Activated CD8-positive, alpha-beta memory T cell treated with anti-CD3 and anti-CD28 coated beads, Interleukin-2, amount 50 U/mL, for 24 hours (primary cell): ENCODE measurements at regions not wholly inside any gene's neighbourhood (a gene's known extent, or its start where the extent isn't known, plus 50 kb on each side); places are given as distances from the start of the nearest gene placed in this dataset.

Experiments
- DNase-seq: peaks from one replicate; pipeline ENCODE4 v3.0.0-alpha.2; 2020; ENCODE audit errors: extremely low read depth

DNA sequence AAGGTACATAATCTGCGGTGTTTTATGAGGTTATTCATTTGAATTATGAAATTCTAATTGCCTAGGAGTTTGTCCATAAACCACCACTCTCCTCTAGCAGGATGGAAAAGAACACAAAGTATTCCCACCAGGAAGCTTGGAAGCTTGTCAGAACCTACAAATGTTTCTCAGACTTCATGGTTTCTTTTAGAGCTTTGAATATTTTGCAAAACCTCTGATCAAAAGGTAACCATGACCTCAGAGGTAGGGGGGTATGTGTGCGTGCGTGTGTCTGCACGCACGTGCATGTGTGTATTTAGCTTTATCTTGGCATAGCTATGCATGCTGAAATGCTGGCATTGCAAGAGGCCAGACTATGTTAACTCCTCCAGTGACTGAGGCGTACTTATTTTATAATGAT, 847.0 kb downstream of the TLE1 start:
- no peak for DNase-seq

DNA sequence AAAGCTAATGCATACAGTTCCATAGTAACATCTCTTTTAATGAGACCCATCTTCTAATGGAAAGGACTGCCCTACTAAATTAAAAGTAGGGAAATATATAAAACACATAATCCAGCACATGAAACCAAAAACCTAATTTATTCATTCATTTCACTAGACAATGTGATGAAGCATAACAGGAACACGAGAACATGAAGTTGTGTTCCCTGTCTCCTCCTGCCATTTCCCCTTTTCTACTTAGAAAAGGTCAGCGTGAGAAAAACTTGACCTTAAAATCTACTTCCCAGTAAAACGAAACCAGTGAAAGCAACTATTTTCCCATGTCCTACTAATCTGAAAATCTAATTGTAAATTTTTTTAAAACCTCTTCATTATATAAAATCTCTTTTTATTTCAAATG, 847.5 kb downstream of the TLE1 start:
- DNase-seq: no peak

DNA sequence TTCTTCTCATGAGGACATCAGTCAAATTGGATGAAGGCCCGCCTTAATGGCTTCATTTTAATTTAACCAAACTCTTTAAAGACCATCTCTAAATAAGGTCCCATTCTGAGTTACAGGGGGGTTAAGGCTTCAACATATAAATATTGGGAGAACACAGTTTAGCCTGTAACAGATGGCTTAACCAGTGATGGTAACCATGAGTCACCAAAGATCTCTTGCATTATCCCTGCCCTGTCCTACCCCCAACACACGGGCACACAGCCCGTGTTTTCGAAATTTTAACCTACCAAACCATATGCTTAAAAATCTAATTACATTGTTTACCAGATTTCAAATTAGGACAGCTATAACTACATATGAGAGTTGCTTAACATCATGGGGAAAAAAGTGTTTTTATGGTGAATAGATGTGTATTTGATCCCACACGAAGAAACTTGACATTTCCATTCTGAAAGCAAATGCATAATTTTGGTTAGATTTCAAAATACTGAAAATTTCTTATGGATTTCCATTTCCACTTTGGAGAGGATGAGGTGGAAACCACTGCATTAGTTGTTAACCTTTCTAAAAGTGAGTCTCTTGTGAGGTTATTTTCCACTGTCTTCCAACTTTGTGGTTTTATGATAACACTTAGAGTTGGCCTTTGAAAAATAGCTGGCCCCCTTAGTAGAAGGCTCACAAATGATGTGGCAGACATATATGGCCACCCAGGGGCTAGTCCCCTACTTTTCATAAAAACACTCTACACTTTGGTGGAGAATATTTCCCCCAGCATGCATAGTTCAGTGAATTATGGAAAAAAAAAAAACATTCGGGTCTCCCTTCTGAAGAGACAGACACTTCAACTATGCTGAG, 849.3 kb downstream of the TLE1 start:
- no peak for DNase-seq

DNA sequence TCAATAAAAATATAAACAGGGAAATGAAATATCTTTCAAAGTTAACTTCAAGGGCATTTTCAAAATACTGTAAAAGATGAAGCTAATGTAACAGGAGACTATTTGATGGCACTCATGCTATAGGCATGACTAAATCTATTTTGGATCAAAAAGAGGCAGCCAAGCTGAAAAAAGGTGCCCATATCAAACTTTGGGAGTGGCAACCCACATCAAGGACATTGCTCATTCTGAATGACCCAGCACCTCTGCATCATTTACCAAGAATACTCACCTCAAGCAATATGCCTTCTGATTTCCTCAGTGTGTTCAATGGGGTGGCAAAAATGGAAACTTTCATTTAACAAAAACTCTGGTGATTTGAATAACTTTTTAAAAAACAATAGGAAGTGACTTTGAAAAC, 853.3 kb downstream of the TLE1 start:
- no peak for DNase-seq

DNA sequence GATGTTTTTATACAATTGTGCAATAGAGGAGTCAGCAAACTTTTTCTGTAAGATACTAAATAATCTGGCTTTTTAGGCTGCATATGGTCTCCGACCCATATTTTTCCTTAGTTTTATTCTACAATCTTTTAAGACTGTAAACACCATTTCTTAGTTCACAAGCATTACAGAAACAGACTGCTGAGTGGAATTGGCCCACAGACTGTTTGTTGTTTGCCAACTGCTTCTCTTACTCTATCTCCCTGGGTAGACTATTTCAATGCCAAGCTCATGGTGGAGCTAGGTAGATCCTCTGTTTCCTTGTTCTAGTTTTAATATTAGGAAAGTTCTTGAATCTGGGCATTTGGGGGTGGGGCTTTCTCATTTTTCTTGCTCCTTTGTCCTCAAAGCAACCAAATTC, 857.6 kb downstream of the TLE1 start:
- no peak for DNase-seq

DNA sequence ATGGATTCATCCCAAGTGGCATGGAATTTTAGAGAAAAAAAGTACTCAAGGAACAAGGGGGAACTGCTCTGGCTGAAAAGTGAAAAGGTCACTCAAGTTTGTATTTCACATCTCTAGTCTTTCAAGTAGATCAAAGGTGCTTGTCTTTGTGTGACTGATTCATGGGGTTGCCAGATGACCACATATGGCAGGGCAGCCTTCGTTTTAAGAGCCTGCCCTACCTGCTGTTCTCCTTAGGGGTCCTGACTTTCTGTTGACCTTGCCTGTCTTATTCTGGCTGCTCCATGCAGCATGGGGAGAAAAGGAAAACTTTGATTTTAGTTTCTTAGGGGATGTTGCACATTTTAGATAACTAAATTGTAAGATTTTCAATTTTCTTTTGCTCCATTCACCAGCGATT, 877.7 kb downstream of the TLE1 start:
- DNase-seq: no peak

DNA sequence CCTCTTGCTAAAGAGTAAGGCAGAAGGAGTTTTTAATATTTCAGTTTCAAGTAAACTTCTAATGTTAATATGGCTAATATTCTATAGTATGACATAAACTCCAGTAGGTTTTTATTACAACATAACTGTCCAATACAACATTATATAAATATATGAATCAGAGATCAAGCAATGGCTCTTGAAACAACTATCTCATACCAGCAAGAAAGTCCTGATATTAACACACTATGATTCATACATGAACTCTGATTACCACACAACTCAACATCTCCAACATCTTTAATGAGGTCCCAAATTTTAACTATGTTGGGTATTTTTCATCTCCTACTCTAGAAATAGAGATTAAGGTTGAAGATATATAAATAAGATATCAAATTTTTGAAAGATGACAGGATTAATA, 878.3 kb downstream of the TLE1 start:
- no peak for DNase-seq

DNA sequence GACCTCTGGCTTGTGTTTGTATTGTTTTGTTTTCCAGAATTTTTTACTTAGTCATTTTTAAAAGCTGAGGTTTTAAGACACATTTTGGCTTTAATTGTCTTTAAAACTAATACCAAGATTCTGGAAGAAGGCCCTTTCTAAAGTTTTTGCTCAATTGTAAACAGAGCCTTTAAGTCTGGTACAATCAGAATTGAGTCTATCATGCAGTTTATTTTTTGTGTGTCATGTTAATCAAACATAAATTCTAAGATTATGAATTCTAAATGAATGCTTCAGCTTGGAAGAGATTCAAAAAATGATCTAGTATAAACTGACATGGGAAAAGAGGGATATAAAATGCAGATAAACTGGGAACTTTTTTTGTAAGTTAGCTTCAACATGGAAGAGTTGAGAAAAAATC, 882.7 kb downstream of the TLE1 start:
- DNase-seq: no peak

DNA sequence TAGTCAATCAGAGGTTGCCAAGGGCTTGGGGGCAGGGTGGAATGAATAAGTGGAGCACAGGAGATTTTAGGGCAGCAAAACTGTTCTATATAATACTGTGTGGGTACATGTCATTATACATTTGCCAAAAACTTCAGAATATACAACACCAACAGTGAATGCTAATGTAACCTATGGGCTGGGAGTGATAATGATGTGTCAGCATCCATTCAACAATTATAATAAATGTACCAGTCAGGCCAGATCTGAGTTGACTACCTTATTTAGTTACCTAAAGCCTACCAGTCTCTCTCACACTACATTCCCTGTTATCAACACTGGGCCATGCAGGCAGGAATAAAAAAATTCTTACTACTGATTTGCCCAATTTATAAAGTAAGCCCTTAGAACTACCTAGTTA, 884.5 kb downstream of the TLE1 start:
- DNase-seq: no peak

DNA sequence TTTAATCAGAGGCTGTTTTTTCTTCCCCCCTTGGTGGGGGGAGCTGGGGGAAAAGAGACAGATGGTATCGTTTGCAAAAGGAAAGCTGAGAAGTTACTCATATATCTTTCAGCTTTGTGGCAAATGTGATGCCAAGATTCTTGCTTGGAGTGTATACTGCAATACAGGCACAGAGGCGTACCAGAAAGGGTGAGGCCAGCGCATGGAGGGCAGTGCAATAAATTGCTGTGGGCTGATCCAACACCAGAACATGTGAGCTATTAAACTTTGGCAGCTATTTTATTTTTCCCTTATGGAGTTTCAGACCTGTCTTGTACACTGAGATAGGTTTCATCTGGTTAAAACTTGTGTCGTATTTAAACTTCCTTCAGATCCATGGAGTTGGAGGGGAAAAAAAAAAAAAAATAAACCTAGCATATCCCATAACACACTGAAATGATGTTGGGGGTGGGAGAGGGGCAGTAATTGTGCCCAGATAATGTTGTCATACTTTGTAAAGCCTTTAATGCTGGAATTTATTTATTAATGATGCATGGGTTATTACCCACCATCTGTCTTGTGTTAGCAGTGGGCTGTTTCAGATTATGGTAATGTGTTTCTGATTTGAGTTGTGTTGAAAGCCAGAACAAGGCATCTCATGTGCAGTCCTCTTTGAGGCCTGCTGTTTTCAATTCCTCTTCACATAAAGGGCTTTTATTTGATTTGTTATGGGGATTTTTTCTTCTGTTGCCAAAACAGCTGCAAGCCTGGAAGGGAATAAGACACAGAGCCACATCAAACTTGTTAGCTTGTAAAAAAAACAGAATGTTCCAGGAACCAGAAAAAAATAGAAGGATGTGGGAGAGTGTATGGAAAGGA, 891.3 kb downstream of the TLE1 start:
- DNase-seq: no peak

DNA sequence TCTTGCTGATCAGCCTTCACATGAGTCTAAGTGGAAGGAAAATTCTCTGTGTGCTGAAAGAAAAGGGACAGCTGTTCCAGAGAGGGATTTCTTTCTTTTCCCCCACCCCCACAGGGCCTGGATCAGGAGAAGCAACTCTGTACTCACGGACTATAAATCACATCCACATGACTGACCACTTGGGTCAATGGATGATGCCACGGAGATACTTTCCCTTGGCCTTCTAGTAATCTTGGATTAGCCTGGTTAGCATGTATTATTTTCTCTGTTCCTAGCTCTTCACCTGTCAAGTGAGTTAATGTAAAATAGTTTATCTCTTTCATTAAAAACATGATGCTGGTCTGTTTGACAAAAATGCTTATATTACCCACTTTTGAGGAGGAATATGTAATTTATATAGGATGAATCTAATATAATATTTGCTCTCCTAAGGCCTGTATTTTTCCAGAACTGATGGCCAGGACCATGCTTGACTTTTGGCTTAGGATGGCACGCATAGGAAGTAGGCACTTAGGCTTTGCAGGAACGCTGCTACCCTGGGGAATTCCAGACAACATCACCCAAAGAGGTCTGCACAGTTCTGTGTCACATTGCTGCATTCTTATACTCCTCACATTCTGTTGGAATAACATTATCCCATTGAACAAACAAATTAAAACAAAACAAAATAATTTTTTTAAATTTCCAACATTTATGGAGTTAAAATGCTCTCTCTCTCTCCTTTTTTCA, 892.1 kb downstream of the TLE1 start:
- no peak for DNase-seq

- DNase-seq: no peak
Measured at GRCh38 chr9:80796632-80797031, 892.7 kb downstream of the TLE1 start.

DNA sequence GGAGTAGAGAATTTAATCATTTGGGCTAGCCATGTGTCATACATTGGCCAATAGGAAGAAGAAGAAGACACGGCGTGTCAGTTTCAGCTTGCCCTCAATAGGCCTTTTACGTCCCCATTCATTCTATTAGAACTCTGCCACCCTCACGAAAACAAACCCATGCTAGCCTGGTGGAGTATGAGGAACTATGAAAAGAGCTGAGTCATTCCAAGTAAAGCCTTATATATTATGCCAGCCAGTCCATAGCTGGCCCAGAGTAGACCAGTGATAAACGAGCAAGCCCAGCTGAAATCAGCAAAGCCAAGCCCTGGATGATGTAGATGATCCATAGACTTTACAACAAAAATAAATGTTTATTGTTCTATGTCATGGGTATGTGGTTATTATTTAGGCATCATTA, 895.1 kb downstream of the TLE1 start:
- DNase-seq: no peak

DNA sequence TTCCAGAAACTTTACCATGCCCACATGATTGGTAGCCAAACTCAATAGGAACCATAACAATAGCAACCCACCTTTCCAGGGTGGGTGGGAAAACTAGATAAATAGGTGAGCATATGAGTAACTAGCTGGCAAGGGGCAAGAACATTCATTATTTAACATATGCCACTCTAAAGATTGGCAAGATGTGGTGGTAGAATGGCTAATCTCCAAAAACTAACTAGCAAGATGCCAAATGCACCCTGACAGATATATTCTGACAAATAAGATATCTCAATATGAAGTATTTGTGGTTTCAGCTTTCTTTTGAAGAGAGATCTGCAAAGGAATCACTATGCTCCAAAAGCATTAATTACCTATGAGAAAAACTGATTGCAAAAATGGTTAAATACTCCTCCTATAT, 895.6 kb downstream of the TLE1 start:
- no peak for DNase-seq

DNA sequence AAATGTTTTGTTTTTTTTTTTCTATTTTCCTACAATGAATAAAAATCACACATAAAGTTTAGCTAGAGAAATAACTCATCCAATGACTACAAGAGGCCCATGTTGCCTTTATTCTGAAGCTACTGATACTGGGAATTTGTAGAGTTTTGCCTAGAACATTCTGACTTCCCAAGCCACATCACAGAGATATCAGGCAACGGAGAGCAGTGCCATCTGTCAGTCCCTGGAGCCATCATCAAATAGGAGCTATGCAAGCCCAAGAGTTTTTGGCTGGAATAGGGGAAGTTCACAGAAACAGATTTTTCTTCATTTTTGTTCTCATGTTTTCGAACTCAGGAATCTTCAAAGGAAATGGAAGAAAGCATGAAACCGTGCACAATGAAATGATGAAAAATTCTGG, 896.6 kb downstream of the TLE1 start:
- no peak for DNase-seq

GRCh38 chr9:80791836-80792235, 897.5 kb downstream of the TLE1 start:
- no peak for DNase-seq

GRCh38 chr9:80790764-80791163, 898.6 kb downstream of the TLE1 start:
- no peak for DNase-seq

DNA sequence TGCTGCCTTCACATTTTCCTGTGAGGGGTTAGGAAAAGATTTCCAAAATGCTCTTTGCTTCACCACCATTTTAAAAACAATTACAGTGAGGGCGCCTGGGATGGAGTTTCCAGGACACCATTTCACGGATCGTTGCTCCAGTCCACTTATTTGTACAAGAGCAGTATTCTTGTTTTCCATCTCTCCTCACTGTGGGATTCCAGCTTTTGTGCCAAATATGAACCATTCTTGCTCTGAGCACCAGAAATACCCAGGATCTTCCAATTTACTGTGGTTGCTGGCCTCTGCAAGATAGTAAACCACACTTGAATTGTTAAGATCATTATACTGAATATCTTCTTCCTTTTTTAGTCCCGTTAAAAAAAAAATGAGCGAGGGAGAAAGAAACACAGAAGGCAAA, 899.5 kb downstream of the TLE1 start:
- no peak for DNase-seq

GRCh38 chr9:80787636-80788035, 901.7 kb downstream of the TLE1 start:
- DNase-seq: no peak

- DNase-seq: no peak
Measured at GRCh38 chr9:80784647-80785046, 904.7 kb downstream of the TLE1 start.

GRCh38 chr9:80775971-80776370, 913.4 kb downstream of the TLE1 start:
- DNase-seq: no peak

DNA sequence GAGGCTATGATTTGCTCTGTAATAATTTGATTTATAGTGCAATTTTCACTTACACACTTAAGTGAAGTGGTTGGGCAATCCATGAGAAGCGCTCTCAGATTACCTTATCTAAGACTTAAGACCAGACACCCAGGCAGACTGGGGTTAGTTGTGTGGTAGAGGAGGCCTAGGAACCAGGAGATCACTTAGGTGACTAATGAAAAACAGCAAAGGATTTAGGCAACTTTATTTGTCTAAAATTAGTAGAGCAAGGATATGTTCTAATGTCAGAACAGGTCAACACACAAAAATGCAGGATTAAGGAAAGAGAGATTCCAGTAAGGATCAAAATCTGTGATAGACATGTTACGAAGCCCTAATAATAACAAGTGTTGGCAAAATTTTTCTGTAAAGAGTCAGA, 913.8 kb downstream of the TLE1 start:
- no peak for DNase-seq
